Middle frontal gyrus (tissue), 1 donor: ENCODE measurements at regions not wholly inside any gene's neighbourhood (a gene's known extent, or its start where the extent isn't known, plus 50 kb on each side); places are given as distances from the start of the nearest gene placed in this dataset.

Experiments used
- DNase-seq: peaks from one replicate; pipeline ENCODE4 v3.0.0-alpha.2; 2015; ENCODE audit warnings: low spot score; ENCODE audit errors: extremely low spot score

GRCh38 chr15:93210995-93211394 lies 122.0 kb upstream of the RGMA start:
- no peak for DNase-seq

GRCh38 chr15:93209690-93210445 lies 120.9 kb upstream of the RGMA start:
- no peak for DNase-seq

- DNase-seq = no peak
Observed at GRCh38 chr15:93206893-93207292, 117.9 kb upstream of the RGMA start.

DNA sequence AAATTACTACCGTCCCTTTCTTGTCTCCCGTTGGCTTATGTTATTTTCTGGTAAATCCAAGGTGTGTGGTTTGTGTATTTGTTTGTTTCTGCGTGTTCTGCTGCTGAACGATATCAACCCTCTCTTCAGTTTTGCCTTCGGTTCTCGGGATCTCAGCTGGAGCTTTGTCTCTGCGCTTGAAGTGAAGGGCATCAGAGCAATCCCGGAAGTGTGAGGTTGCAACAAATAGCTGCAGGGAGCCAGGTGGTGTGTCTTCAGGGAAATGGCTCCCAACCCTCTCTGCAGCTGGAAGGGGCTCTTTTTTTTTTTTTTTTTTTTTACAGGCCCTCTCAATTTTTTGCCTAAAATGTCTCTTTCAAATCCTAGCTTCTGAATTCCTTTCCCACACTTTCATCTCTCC lies 116.4 kb upstream of the RGMA start:
- DNase-seq = no peak

DNA sequence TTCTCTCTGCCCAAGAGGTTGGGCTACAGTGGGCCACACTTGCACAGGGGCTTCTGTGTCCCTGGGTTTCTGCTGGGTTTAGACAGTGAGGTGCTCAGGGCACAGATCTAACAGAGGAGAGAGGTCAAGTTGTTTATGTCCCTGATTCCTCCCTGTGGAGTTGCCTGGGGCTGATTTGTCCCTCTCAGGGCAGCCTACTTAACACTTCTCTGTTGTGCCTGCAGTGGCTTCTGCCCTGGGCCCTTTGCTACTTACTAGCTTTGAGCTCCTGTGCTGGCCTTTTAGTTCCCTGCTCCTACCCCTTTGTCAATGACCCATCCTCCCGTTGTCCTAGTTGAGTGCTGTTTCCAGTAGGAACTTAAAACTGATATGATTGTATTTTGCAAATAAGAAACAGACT lies 114.0 kb upstream of the RGMA start:
- no peak for DNase-seq

GRCh38 chr15:93202405-93202804 lies 113.4 kb upstream of the RGMA start:
- no peak for DNase-seq

- DNase-seq = no peak
Observed at GRCh38 chr15:93201940-93202339, 112.9 kb upstream of the RGMA start.

- DNase-seq = no peak
Observed at GRCh38 chr15:93200837-93201226, 111.8 kb upstream of the RGMA start.

GRCh38 chr15:93200081-93200836 lies 111.2 kb upstream of the RGMA start:
- no peak for DNase-seq

DNA sequence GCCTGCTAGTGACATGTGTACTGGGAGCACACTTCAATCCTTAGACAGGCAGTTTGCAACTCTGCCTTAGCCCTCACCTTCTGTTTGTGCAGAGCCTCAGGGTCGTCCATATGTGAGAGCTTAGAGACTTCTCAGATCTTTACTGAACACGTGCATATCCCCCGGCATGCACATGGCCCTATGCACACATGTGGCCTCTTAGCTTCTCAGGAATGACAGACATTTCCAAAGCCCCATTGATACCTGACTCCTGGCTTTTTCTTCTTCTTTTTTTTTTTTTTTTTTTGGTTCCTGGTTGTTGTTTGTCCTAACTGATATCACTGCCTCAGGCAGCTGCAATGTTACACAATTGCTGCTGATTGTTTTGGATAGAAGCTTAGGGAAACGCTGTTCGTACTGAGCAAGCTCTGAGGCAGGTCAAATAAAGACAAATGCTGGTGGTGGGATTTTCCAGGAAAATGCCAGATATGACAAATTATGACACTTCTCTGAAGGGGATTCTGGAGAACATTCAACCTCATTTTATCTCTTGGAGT lies 107.2 kb upstream of the RGMA start:
- no peak for DNase-seq

DNA sequence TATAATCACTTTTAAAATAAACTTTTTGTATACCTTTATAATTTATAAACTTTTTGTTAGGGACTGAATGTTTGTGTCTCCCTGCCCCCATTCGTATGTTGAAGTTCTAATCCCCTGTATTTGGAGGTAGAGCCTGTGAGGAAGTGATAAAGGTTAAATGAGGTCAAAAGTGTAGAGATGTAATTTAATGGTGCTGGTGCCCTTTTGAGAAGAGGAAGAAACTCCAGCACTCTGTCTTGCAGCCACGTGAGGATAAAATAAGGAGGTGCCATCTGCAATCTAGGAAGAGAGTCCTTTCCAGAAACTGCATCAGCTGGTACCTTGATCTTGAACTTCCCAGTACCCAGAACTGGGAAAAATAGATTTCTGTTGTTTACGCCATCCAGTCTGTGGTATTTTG lies 106.1 kb upstream of the RGMA start:
- no peak for DNase-seq

DNA sequence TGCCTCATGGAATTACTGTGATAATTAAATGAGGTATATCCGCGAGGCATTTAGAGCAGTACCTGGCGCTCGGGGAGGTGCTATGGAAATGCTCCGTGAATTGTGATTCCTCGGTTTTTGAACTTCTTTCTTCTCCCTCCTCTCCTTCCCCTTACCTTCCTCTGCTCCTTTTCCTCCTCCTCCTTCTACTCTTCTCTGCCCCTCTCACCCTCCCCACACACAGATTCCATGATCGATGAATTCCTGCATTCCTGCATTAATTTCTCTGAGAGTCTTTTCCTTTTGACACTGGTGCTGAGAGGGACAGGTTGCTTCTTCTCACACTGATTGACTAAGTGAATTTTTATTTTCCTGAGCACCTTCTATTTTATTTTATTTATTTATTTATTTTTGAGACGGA lies 101.2 kb upstream of the RGMA start:
- DNase-seq = no peak

DNA sequence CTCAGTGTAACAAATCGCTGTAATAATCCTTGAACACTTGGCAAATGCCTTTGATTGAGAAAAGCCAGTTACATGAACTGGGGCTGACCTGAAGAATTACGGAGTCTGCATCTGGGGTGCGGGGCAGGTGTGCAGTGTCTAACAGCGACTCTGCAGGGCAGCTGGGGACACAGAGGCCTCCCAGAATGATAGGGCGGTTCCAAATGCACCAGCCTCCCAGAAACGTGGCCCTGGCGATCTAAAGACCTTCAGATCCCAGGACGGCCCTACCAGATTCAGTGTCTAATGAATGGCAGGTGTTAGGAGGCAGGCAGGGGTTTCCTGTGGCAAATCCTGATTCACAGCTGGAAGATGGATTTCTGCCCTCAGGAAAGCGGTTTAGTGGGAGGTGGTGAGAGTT lies 100.5 kb upstream of the RGMA start:
- DNase-seq = no peak

DNA sequence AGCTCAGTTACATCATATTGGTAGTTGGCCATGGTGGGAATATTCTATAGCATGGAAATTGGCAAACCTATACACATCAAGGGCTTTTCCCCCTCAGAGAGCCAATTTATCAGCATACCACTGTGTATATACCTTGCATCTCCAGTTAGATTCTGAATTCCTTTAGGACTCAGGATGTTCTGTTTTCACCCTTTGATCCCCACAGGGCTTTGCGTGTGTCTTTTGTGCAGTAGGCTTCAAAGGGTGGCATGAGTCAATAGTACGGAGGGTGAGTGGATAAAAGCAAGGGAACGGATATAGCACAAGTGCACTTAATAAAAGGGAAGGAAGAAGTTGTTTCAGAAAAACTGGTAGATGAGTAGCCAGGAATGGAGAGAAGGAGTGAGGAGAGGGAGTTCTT lies 99.2 kb upstream of the RGMA start:
- no peak for DNase-seq

GRCh38 chr15:93185796-93186195 lies 96.8 kb upstream of the RGMA start:
- DNase-seq = no peak

- DNase-seq = no peak
Observed at GRCh38 chr15:93182703-93183205, 93.7 kb upstream of the RGMA start.

DNA sequence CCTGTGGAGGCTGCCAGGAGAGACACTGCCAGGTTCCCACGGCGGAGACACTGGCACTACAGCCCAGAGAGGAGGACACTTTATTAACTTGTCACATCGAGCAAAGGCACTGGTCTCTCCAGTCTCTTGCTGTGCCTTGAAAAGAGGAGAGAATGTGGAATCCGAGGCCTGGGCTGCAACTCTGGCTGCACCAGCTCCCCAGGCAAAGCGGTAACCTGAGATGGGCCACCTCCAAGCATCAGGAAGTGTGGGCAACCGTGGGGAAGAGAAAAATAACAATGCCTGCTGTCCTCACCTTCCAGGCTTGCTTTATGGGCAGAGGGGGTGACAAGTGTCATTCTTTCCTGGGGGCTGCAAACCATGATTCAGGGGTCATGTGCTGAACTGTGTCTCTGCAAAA lies 91.6 kb upstream of the RGMA start:
- no peak for DNase-seq

GRCh38 chr15:93180128-93180527 lies 91.1 kb upstream of the RGMA start:
- no peak for DNase-seq

DNA sequence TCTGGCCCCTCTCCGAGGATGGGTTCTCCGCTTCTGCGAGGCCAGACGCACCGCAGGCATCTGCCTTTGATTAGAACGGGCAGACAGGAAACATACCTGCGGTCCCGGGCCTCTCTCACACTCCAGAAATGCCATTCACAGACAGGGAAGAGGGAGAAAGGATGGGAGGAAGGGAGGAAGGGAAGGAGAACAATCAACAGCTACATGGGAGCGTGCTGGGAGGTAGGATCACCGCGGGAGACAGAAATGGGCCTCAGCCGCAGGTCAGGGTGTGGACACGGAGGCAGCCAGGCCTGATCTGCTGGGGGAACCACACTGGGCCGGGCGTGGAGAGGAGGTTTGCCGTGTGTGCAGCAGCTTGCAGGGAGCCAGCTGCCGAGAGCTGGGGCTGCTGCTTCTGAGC lies 90.7 kb upstream of the RGMA start:
- DNase-seq = no peak

- DNase-seq = no peak
Observed at GRCh38 chr15:93179072-93179471, 90.1 kb upstream of the RGMA start.

GRCh38 chr15:93178371-93178770 lies 89.4 kb upstream of the RGMA start:
- no peak for DNase-seq

GRCh38 chr15:93176065-93176464 lies 87.1 kb upstream of the RGMA start:
- DNase-seq = no peak

DNA sequence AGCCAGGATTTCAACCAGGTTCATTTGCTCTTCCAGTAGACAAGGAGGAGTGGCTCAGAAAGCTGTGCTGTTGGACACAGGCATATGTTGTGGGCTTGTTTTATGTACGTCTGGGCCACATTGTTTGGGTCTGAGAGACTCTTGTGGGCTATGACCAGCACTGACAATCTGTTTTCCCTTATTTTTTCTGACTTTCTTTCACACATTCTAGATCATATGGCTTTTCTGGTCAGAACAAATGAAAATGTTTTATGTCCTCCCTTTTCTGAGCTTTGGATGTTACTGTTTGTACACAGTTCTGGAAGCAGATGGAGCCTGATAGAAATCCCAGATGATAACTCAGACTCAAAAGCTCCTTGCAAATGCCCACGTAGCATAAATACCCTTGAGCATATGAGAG lies 85.8 kb upstream of the RGMA start:
- DNase-seq = no peak
